Natural killer cell (primary cell): ENCODE measurements at regions not wholly inside any gene's neighbourhood (a gene's known extent, or its start where the extent isn't known, plus 50 kb on each side); places are given as distances from the start of the nearest gene placed in this dataset.
"Not testable (repeated sequence)": the region's sequence is repeated elsewhere in the genome, so short reads cannot be mapped to it uniquely, and the experiment has no call there.

Experiments used
- ATAC-seq, 3 donors: fragments of 150-1000 bp in 2 of 3; fragments of 200-7000 bp in 1 of 3; cut with Tn5 transposase; 1 replicate in 1 of 3; 2 replicates in 2 of 3; pipeline ENCODE4 v1.10.0; 2021; ENCODE audit warnings: mild to moderate bottlenecking in 2 of 3, moderate library complexity in 2 of 3
- DNase-seq, 2 donors: peaks; one replicate each; pipeline versions ENCODE4 v3.0.0 to v3.0.0-alpha.2; 2013 to 2021; ENCODE audit warnings: mixed read lengths in 1 of 2
- H3K27ac ChIP-seq: one replicate; pipeline ENCODE4 v1.5.1; 2013; ENCODE audit warnings: mild to moderate bottlenecking, low read length
- H3K27me3 ChIP-seq: one replicate; pipeline ENCODE4 v1.6.1; 2013; ENCODE audit warnings: low read length; ENCODE audit not compliant: control insufficient read depth, insufficient read depth
- H3K36me3 ChIP-seq: one replicate; pipeline ENCODE4 v1.6.1; 2013; ENCODE audit warnings: low read length; ENCODE audit not compliant: control insufficient read depth, insufficient read depth
- H3K4me1 ChIP-seq: one replicate; pipeline ENCODE4 v1.6.1; 2013; ENCODE audit warnings: low read length; ENCODE audit not compliant: control insufficient read depth, insufficient read depth
- H3K4me3 ChIP-seq: one replicate; pipeline ENCODE4 v1.5.1; 2013; ENCODE audit warnings: low read length
- H3K9me3 ChIP-seq: one replicate; pipeline ENCODE4 v1.6.1; 2013; ENCODE audit warnings: low read length; ENCODE audit not compliant: control insufficient read depth, insufficient read depth
- H3K27ac Mint-ChIP-seq, 2 donors: one replicate each; pipeline ENCODE4 v1.8.0; 2022; ENCODE audit warnings: mild to moderate bottlenecking in 2 of 2, mixed read lengths in 2 of 2, moderate library complexity in 1 of 2
- H3K27me3 Mint-ChIP-seq, 2 donors: one replicate each; pipeline ENCODE4 v1.8.0; 2022; ENCODE audit warnings: low read depth in 2 of 2, mixed read lengths in 2 of 2
- H3K36me3 Mint-ChIP-seq: one replicate; pipeline ENCODE4 v1.8.0; 2022; ENCODE audit warnings: mixed read lengths
- H3K4me1 Mint-ChIP-seq, 2 donors: one replicate each; pipeline ENCODE4 v1.8.0; 2022; ENCODE audit warnings: mixed read lengths in 2 of 2
- H3K4me3 Mint-ChIP-seq: one replicate; pipeline ENCODE4 v1.8.0; 2022; ENCODE audit warnings: mild to moderate bottlenecking, moderate library complexity, mixed read lengths
- H3K9me3 Mint-ChIP-seq, 2 donors: one replicate each; pipeline ENCODE4 v1.8.0; 2022; ENCODE audit warnings: mixed read lengths in 2 of 2
- WGBS: methylation state at CpG from one replicate; pipeline ENCODE4 v1.1.7; 2013; ENCODE audit warnings: missing lambda C conversion rate; ENCODE audit not compliant: insufficient coverage; 5-methylcytosine and 5-hydroxymethylcytosine counted together
- intact Hi-C: fragments of 100-400 bp; cut with micrococcal nuclease; formaldehyde crosslinking; loops from one replicate; pipeline ENCODE4 v1.14.2; 2022
- TF ChIP-seq, protein P1 (sequence below): fragments of 200-600 bp; IDR thresholded peaks from one replicate; pipeline ENCODE4 v1.8.0; 2022; ENCODE audit warnings: antibody characterized with exemption

DNA sequence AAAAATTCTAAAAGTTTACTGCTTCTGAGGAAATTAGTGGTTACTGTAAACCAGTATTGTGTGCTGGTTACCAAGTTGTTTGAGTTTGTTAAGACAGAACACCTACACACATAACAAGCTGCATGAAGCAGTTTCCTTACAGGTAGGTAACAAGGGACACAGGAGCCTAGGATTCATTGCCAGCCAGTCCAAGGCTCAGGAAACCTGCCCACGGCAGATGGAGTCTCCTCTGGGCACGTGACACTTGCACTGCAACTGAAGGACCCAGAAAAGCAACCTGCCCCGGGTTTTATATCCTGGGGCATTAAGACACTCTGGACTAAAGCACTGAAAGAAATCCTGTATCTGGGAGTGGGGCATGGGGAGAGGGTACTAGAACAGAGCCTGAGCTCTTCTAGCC, 639.3 kb downstream of the ADCYAP1 start:
- intact Hi-C loops, result no loop called here
- H3K27ac ChIP-seq, result no peak overlapping the region
- TF ChIP-seq, protein P1, sequence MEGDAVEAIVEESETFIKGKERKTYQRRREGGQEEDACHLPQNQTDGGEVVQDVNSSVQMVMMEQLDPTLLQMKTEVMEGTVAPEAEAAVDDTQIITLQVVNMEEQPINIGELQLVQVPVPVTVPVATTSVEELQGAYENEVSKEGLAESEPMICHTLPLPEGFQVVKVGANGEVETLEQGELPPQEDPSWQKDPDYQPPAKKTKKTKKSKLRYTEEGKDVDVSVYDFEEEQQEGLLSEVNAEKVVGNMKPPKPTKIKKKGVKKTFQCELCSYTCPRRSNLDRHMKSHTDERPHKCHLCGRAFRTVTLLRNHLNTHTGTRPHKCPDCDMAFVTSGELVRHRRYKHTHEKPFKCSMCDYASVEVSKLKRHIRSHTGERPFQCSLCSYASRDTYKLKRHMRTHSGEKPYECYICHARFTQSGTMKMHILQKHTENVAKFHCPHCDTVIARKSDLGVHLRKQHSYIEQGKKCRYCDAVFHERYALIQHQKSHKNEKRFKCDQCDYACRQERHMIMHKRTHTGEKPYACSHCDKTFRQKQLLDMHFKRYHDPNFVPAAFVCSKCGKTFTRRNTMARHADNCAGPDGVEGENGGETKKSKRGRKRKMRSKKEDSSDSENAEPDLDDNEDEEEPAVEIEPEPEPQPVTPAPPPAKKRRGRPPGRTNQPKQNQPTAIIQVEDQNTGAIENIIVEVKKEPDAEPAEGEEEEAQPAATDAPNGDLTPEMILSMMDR, result no peak
- Mint-ChIP-seq H3K4me1 (no peaks in the 10 kb centered on the region), H3K27ac (no peak overlapping the region), H3K36me3 (no peaks in the 10 kb centered on the region), H3K4me3 (no peak overlapping the region), H3K9me3 (peaks cover 3 to 4% of the 10 kb centered on the region in 2 donors), H3K27me3 (no peaks in the 10 kb centered on the region)
- H3K4me1 ChIP-seq, result no peaks in the 10 kb centered on the region
- DNase-seq, result no peak
- H3K36me3 ChIP-seq, result no peaks in the 10 kb centered on the region
- H3K4me3 ChIP-seq, result no peak overlapping the region
- no peaks in the 10 kb centered on the region for H3K9me3 ChIP-seq
- 77% methylated on average over 3 of the region's 3 CpGs for WGBS
- ATAC-seq, result no peak
- H3K27me3 ChIP-seq, result no peaks in the 10 kb centered on the region

DNA sequence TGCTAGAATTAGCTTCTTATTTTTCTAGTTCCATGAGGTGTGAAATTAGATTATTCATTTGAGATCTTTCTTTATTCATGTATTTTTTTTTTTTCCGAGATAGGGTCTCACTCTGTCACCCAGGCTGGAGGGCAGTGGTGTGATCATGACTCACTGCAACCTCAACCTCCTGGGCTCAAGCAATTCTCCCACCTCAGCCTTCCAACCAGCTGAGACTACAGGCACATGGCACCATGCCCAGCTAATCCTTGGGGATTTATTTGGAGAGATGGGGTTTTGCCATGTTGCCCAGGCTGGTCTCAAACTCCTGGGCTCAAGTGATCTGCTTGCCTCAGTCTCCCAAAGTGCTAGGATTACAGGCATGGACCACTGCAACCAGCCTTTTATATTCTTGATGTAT, 653.0 kb downstream of the ADCYAP1 start:
- H3K4me1 Mint-ChIP-seq, H3K27me3 ChIP-seq, H3K4me3 ChIP-seq, H3K36me3 ChIP-seq, H3K36me3 Mint-ChIP-seq, H3K4me1 ChIP-seq, ATAC-seq, H3K27ac ChIP-seq, intact Hi-C loops, H3K9me3 ChIP-seq, H3K27ac Mint-ChIP-seq, H3K27me3 Mint-ChIP-seq, DNase-seq, H3K4me3 Mint-ChIP-seq: not testable (repeated sequence)
- H3K9me3 Mint-ChIP-seq, result peaks cover 0 to 10% of the 10 kb centered on the region in 2 donors
- 60% methylated on average over 1 of the region's 1 CpG for whole genome bisulfite sequencing

DNA sequence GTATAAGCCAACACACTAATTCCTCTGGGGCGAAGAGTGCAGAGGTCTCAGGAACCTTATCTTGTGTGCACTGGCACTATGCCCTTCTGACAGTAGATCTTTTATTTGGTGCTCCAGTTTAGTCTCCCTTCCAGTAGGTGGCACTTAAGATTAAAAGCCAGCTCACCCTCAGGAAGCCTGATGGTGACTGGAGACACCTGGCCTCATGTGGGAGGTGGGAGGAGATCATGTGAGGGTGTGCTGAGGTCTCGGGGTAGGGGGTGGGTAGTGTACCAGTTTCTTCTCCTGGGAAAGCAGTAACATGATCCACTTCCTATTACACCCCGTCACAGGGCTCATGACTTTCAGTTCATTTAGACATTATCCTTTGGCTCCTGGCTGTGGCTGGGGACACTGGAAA, 654.9 kb downstream of the ADCYAP1 start:
- Mint-ChIP-seq H3K4me3 (no peak overlapping the region), H3K27me3 (no peaks in the 10 kb centered on the region)

DNA sequence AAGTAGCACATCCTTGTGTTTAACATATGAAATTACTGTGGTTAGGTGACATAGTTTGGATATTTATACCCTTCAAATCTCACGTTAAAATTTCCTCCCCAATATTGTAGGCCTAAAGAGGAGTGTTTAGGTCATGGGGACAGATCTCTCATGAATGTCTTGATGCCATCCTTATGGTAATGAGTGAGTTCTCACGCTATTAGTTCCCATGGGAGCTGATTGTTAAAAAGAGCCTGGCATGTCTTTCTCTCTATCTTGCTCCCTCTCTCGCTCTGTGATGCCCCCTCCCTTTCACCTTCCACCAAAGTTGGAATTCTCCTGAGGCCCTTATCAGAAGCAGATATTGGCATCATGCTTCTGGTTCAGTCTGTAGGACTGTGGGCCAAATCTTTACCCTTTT, 660.1 kb downstream of the ADCYAP1 start:
- H3K27ac ChIP-seq, result no peak overlapping the region
- intact Hi-C loops, result no loop called here
- Mint-ChIP-seq H3K4me1 (no peaks in the 10 kb centered on the region), H3K4me3 (no peak overlapping the region), H3K27me3 (peaks cover 0 to 2% of the 10 kb centered on the region in 2 donors), H3K36me3 (no peaks in the 10 kb centered on the region), H3K27ac (no peak overlapping the region), H3K9me3 (peaks cover 0 to 3% of the 10 kb centered on the region in 2 donors)
- no peaks in the 10 kb centered on the region for H3K4me1 ChIP-seq
- no peaks in the 10 kb centered on the region for H3K27me3 ChIP-seq
- peaks cover 3% of the 10 kb centered on the region for H3K9me3 ChIP-seq
- 77% methylated on average over 2 of the region's 3 CpGs for WGBS
- TF ChIP-seq, protein P1, result no peak
- DNase-seq (no peak), ATAC-seq (no peak)
- H3K4me3 ChIP-seq, result no peak overlapping the region
- no peaks in the 10 kb centered on the region for H3K36me3 ChIP-seq

More for the DNA sequence above, 654.9 kb downstream of the ADCYAP1 start:
- H3K36me3 Mint-ChIP-seq, result no peaks in the 10 kb centered on the region
- H3K4me1 Mint-ChIP-seq, result no peaks in the 10 kb centered on the region
- peaks cover 3 to 8% of the 10 kb centered on the region in 2 donors for H3K9me3 Mint-ChIP-seq
- peaks cover 6% of the 10 kb centered on the region for H3K9me3 ChIP-seq
- H3K36me3 ChIP-seq, result no peaks in the 10 kb centered on the region
- DNase-seq (no peak), ATAC-seq (peak in 1 of 3 donors; percentile 17)
- H3K27me3 ChIP-seq, result no peaks in the 10 kb centered on the region
- no peak overlapping the region for H3K4me3 ChIP-seq
- H3K27ac ChIP-seq, result no peak overlapping the region
- H3K4me1 ChIP-seq, result no peaks in the 10 kb centered on the region
- TF ChIP-seq, protein P1, result no peak
- no peak overlapping the region for H3K27ac Mint-ChIP-seq
- 63% methylated on average over 2 of the region's 3 CpGs for WGBS
- intact Hi-C loops, result no loop called here
